Epidermal melanocyte (primary cell): ENCODE measurements at regions not wholly inside any gene's neighbourhood (a gene's known extent, or its start where the extent isn't known, plus 50 kb on each side); places are given as distances from the start of the nearest gene placed in this dataset.

ENCODE experiments used
- DNase-seq: peaks from one replicate; pipeline ENCODE4 v3.0.0; 2011; ENCODE audit warnings: low spot score; ENCODE audit not compliant: insufficient read length

- no peak for DNase-seq
These were observed 88.8 kb upstream of the SNTG2 start for GRCh38 chr2:861655-862354.

- DNase-seq = no peak
These were observed 90.3 kb upstream of the SNTG2 start for GRCh38 chr2:860259-860855.

DNA sequence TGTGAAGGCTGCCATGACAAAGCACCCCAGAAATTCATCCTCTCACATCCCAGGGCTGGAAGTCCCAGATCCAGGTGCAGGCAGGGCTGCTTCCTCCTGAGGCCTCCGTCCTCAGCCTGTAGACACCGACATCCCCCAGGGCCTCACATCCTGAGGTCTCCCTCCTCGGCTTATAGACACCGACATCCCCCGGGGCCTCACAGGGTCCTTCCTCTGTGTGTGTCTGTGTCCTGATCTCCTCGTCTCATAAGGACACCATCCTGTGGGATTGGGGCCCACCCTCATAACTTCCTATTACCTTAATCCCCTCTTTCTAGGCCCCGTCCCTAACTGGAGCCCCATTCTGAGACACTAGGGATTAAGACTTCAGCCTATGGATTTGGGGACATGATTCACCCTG, 92.0 kb upstream of the SNTG2 start:
- DNase-seq = no peak

- no peak for DNase-seq
These were observed 92.7 kb upstream of the SNTG2 start for GRCh38 chr2:857937-858336.

DNA sequence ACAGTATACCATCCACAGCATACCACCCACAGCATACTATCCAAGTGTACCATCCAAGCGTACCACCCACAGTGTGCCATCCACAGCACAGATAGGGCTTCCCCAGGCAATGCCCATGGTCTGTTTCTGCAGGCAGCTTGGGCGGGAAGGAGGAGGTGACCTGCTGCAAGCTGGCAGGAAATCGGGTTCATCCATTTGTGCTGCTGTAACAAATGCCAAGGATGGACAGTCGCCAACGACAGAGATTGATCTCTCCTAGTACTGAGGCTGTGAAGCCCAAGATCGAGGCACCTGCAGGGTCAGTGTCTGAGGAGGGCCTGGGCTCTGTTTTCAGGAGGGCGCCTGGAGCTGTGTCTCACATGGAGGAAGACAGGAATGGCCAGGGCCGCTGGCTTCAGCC, 93.6 kb upstream of the SNTG2 start:
- DNase-seq = no peak

- no peak for DNase-seq
These were observed 94.2 kb upstream of the SNTG2 start for GRCh38 chr2:856456-856855.

GRCh38 chr2:856041-856440, 94.6 kb upstream of the SNTG2 start:
- DNase-seq = no peak

GRCh38 chr2:855177-855576, 95.5 kb upstream of the SNTG2 start:
- no peak for DNase-seq

- DNase-seq = no peak
These were observed 96.2 kb upstream of the SNTG2 start for GRCh38 chr2:854460-854859.

DNA sequence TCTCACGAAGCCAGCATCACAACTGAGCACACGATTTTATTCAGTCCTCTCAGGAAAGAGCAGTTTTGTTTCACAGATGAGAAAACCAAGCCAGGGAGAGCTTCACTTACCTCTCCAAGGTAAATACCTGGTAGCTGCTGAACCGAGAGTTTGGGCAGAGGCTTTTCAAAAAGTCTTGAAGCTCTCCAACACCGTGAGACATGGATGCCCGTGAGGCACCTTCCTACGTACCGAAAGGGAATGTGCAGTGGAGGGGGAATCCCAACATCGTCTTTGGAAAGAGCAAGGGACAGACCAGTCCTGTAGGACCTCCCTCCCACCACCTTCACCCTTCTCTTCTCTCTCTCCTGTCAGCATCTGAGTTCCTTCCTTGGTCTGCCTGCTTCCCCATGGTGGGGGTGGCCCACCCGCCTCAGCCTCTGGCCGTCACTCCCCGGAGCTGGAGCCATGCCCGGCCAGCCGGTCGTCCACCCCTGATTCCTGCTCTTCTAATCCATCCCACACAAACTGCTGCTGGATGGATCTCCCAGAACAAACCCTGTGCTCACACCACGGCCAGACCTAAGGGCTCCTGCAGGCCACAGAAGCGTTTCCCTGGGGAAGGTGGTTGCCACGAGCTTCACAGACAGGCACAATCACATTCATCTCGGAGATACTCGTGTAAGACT, 97.3 kb upstream of the SNTG2 start:
- DNase-seq = no peak

GRCh38 chr2:852168-852567, 98.5 kb upstream of the SNTG2 start:
- DNase-seq = no peak

DNA sequence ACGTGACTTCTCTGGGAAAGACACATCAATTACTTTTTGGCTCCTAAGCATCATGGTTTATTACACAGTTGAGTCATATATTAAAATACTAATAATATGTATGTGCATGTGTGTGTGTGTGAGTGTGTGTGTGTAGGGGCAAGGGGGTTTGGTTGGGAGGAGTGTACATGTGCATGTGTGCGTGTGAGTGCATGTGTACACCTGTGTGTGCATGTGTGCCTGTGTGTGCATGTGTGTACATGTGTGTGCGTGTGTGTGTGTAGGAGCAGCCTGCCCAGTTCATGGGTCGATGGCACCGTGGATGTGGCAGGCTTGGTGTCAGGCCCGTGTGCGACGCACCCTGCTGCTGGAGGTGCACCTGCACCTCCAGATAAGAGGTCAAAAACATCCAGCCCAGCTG, 99.0 kb upstream of the SNTG2 start:
- DNase-seq = no peak

DNA sequence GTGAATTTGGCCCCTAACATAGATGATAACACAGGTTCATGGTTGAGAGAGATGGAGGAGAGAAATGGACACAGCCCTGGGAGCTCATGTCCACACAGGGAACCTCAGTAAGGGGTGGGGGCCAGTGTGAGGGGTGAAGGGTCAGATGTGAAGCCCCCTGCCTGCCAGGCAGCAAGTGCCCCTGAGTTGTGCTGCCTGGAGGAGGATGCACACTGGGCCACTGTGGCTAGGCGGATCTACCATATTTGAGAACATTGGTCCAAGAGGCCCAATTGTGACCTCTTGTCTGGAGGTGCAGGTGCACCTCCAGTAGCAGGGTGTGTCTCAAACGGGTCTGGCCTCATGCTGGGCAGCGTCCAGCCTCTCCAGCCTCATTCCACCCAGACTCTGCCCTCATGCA, 99.6 kb upstream of the SNTG2 start:
- no peak for DNase-seq

- no peak for DNase-seq
These were observed 100.2 kb upstream of the SNTG2 start for GRCh38 chr2:850429-850828.

DNA sequence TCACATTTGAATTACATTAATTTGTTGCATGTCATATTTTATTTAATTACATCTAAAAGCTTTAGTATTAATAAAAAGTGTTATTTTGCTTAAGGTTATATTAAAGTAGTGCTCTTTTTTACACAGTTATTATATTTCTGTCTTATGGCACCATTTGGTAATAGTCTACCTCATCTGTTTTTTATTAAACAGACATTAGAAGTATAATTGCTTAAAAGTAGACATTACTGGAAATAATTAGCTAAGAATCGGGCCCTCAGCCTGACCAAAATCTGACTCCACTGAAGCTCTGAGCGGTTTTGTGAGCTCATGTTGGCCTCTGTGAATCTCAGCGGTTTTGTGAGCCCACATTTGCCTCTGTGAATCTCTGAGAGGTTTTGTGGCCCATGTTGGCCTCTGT, 102.5 kb upstream of the SNTG2 start:
- DNase-seq = no peak

DNA sequence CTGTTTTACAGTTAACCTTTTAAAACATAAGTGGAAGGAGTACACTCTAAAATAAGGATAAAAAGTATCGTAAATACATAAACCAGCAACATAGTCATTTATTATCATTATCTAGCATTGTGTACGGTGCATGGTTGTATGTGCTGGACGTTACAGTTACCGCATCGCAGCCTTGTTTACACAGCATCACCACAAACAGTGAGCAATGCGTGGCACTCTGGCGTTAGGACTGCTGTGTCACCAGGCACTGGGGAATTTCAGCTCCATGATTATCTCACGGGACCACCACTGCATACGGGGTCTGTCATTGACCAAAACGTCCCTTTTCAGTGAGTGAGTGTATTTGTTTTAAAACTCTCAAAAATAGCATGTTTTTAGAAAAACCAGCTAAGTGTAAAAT, 103.0 kb upstream of the SNTG2 start:
- DNase-seq = no peak

- DNase-seq = no peak
These were observed 105.9 kb upstream of the SNTG2 start for GRCh38 chr2:844715-845114.

GRCh38 chr2:842151-842803, 108.4 kb upstream of the SNTG2 start:
- DNase-seq = no peak

DNA sequence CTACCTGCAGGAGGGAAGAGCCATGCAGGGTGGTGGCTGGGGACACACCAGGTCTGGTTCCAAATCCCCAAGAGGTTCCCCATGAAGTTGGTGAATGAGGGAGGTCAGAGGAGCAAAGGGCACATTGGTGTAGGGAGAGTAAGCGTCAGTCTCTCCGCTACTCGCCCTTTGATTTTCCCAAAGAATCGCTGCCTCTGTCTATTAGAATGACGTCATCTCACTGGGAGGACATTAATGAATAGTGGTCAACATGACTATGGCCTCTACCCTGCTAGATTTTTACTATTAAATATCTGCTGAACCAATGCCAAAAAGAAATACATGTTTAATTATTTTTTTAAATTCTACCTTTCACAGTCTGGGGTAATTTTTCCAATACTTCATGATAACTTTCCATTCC, 109.6 kb upstream of the SNTG2 start:
- no peak for DNase-seq

DNA sequence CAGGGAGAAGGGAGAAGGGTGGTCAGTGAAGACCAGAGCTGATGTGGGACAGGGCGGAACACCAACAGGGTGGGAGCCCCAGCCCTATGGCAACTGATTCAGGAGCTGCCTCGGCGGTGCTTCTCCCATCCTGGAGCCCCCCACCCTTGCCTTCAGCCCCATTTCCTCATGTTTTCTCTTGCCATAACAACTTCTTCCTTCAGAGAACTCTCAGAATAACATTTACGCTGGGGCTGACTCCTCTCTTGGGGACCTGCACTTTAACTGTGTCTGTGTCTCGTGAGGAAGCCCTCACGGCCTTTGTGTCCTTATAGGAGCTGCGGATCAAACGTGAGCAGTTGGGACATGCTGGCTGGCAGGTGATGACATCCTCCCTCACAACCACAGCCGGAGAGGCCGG, 116.4 kb upstream of the SNTG2 start:
- DNase-seq = no peak

DNA sequence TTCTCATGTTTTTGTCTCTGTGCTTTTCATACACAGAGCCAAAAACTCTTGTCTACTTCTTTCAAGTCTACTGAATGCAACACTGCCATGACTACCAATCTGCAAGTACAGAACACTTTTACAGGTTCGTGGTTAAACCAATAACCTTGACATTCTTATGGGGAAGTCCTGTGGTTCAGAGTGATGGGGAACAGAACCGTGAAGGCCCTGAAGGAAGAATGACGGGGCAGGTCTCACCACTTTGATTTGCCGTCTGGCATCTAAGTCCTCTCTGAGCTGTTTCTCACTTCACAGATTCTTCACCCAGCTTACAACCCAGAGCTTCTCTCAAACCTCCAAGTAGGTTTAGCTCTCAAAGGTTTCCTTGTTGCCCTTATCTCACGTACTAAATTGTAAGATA, 117.5 kb upstream of the SNTG2 start:
- no peak for DNase-seq

DNA sequence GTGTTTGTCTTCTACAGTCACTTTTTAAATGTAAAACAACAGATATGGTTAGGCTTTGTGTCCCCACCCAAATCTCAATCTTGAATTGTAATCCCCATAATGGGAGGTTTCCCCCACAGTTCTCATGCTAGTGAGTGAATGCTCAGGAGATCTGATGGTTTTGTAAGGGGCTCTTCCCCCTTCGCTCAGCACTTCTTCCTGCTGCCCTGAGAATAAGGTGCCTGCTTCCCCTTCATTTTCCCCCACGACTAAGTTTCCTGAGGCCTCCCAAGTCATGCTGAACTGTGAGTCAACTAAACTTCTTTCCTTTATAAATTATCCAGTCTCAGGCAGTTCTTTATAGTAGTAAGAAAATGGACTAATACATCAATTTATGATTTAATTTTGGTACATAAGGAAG, 118.0 kb upstream of the SNTG2 start:
- DNase-seq = no peak

GRCh38 chr2:831622-832021, 119.0 kb upstream of the SNTG2 start:
- DNase-seq = no peak
